Ovary (tissue), 3 donors: ENCODE measurements at regions not wholly inside any gene's neighbourhood (a gene's known extent, or its start where the extent isn't known, plus 50 kb on each side); places are given as distances from the start of the nearest gene placed in this dataset.

Experiments used
- CTCF ChIP-seq, 3 donors: fragments of 450-650 bp in 2 of 3; fragments of 200-600 bp in 1 of 3; IDR thresholded peaks; one replicate each; pipeline versions ENCODE4 v1.5.1 to v1.8.0; 2016 to 2022; ENCODE audit warnings: antibody characterized with exemption in 3 of 3, mild to moderate bottlenecking in 1 of 3
- EP300 ChIP-seq: sonication (generic); formaldehyde crosslinking; IDR thresholded peaks from one replicate; pipeline ENCODE4 v1.6.1; 2017; ENCODE audit warnings: antibody characterized with exemption
- POLR2A ChIP-seq: fragments of 450-650 bp; IDR thresholded peaks from one replicate; pipeline ENCODE4 v1.6.1; 2017; ENCODE audit warnings: antibody characterized with exemption, mild to moderate bottlenecking, moderate library complexity
- donor health status: DM: no; HTN: no; CAD: no.

DNA sequence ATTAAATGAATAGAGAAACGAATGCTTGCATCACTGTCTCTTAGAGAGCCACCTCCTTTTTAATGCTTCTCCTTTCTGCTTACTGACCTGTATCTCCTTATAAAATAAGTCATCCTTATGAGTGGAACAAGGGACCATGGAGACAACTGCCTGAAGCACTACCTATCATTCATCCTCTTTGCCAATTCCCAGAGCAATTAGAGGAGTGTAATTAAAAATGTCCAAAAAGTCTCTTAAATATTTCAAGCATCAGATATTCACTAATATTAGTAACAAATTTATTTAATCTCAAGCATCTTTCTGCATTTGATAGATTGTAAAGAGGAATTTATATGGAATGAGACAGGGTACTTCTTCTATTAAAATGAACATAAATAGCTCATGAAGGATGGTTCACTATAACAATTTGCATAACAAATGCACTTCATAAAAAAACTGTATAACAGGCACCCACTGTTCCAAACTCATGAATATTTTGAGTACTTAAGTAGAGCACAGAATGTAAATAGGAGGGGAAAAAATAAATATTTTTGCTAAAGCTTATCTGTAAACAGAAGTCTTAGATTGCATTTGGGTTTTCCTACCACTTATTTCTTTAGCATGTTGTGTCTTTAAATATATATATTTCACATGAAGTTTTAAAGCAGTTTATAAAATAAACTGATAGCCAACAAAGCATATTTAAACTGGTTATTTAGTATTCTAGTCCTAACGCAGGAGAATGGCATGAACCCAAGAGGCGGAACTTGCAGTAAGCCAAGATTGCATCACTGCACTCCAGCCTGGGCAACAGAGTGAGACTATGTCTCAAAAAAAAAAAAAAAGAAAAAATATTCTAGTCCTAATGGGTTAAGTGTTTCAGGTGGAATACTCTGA, 269.3 kb downstream of the TBL1XR1 start:
- no peak for TF ChIP-seq POLR2A
- no peak for TF ChIP-seq EP300
- TF ChIP-seq CTCF (IDR thresholded peaks at IDR 0.05) = no peak
